PC-9 (cell line): ENCODE measurements at regions not wholly inside any gene's neighbourhood (a gene's known extent, or its start where the extent isn't known, plus 50 kb on each side); places are given as distances from the start of the nearest gene placed in this dataset.

Source experiments
- EZH2 ChIP-seq: fragments of 200-600 bp; sonication (generic); IDR thresholded peaks from 2 replicates; pipeline ENCODE4 v1.8.0; 2017; ENCODE audit warnings: antibody characterized with exemption, low read depth
- TF ChIP-seq, protein P1 (sequence below): fragments of 200-600 bp; sonication (generic); conservative IDR thresholded peaks from 2 replicates; pipeline ENCODE4 v1.6.1; 2017; ENCODE audit warnings: mixed run types, antibody characterized with exemption, mild to moderate bottlenecking, moderate library complexity

DNA sequence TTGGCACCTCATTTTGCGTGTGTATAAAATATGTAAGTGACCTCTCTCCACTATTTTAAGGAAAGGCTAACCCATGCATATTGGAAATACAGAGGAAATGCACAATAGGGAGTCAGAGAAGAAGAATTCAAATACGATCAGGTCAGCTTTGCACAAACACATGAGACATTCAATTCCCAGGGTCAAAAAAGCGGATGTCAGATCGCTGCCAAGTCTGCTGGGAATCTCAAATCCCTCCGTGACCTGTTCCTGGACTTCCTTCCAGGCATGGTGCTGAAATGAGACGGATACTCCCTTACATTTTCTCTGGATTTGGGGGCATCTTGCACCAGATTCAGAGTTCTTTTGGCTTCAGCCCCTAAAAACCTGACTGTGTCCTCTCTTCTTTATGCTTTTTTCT is 91.9 kb upstream of the PRKCQ start:
- TF ChIP-seq, protein P1, sequence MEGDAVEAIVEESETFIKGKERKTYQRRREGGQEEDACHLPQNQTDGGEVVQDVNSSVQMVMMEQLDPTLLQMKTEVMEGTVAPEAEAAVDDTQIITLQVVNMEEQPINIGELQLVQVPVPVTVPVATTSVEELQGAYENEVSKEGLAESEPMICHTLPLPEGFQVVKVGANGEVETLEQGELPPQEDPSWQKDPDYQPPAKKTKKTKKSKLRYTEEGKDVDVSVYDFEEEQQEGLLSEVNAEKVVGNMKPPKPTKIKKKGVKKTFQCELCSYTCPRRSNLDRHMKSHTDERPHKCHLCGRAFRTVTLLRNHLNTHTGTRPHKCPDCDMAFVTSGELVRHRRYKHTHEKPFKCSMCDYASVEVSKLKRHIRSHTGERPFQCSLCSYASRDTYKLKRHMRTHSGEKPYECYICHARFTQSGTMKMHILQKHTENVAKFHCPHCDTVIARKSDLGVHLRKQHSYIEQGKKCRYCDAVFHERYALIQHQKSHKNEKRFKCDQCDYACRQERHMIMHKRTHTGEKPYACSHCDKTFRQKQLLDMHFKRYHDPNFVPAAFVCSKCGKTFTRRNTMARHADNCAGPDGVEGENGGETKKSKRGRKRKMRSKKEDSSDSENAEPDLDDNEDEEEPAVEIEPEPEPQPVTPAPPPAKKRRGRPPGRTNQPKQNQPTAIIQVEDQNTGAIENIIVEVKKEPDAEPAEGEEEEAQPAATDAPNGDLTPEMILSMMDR: no peak
- no peak for TF ChIP-seq EZH2
